ENCODE measurements at regions not wholly inside any gene's neighbourhood (a gene's known extent, or its start where the extent isn't known, plus 50 kb on each side); places are given as distances from the start of the nearest gene placed in this dataset.

- no peak overlapping the region for H3K27ac ChIP-seq
- TF ChIP-seq, protein P1, sequence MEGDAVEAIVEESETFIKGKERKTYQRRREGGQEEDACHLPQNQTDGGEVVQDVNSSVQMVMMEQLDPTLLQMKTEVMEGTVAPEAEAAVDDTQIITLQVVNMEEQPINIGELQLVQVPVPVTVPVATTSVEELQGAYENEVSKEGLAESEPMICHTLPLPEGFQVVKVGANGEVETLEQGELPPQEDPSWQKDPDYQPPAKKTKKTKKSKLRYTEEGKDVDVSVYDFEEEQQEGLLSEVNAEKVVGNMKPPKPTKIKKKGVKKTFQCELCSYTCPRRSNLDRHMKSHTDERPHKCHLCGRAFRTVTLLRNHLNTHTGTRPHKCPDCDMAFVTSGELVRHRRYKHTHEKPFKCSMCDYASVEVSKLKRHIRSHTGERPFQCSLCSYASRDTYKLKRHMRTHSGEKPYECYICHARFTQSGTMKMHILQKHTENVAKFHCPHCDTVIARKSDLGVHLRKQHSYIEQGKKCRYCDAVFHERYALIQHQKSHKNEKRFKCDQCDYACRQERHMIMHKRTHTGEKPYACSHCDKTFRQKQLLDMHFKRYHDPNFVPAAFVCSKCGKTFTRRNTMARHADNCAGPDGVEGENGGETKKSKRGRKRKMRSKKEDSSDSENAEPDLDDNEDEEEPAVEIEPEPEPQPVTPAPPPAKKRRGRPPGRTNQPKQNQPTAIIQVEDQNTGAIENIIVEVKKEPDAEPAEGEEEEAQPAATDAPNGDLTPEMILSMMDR (conservative IDR thresholded peaks at IDR 0.05; ENCODE audit: low read depth): no peak
- POLR2A ChIA-PET (ENCODE audit: low non-redundant PET): no interaction called here
- CTCF ChIA-PET: no interaction called here
- DNase-seq (ENCODE audit: low spot score): no peak
Observed at GRCh38 chr3:10747341-10747740, 68.7 kb upstream of the SLC6A11 start.

GRCh38 chr3:10748040-10748439, 68.0 kb upstream of the SLC6A11 start:
- ChIA-PET POLR2A (ENCODE audit: low non-redundant PET) (no interaction called here), CTCF (interaction anchor here (0.6 kb wide), 1 partner anchor 8 kb away, joined by 3 read pairs; no protein-coding TSS in a partner anchor)
- no peak overlapping the region for H3K27ac ChIP-seq
- TF ChIP-seq, protein P1 (conservative IDR thresholded peaks at IDR 0.05; ENCODE audit: low read depth): no peak
- no peak for DNase-seq (ENCODE audit: low spot score)

- TF ChIP-seq, protein P1 (conservative IDR thresholded peaks at IDR 0.05; ENCODE audit: low read depth): no peak
- peak; percentile 37 for DNase-seq (ENCODE audit: low spot score)
- no peak overlapping the region for H3K27ac ChIP-seq
- ChIA-PET CTCF (no interaction called here), POLR2A (ENCODE audit: low non-redundant PET) (no interaction called here)
Observed at GRCh38 chr3:10753964-10754363, 62.1 kb upstream of the SLC6A11 start.

GRCh38 chr3:10756546-10756945, 59.5 kb upstream of the SLC6A11 start:
- CTCF ChIA-PET: no interaction called here
- POLR2A ChIA-PET (ENCODE audit: low non-redundant PET): no interaction called here
- no peak overlapping the region for H3K27ac ChIP-seq
- TF ChIP-seq, protein P1 (conservative IDR thresholded peaks at IDR 0.05; ENCODE audit: low read depth): no peak
- DNase-seq (ENCODE audit: low spot score): no peak

DNA sequence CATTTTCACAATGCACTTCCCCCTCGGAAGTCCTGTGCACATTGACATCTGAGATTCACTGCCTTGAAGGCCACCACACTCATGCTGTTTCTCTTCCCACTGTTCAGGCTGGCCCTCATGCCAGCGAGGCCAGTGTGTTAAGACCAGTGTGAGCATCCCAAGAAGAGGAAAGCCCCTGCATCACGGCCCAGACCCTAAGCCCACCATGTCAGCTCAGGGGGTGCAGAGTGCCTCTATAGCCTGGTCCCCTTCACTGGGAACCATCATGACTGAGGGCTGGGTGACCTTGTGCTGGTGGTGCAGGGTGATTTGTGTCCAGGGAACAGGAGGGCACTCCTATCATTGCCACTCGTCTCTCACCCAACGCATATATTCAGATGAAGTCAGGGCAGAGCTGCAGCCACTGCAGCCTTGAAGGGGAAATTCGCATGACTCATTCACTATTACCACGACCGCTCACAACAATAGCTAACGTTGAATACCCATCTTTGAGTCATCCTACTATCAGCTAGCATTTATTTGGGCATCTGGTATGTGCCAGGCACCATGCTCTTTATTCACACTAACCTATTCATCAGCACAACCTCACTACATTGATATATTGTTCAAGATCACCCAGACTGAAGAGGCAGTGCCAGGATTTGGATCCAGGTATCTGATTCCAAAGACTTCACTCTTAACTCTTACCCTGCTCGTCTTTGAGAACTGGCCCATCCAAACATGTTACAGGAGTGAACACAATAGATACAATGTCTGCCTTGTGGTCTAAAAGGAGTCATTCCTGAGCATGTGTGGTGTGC, 58.8 kb upstream of the SLC6A11 start:
- CTCF ChIA-PET: interaction anchor here (0.9 kb wide), 1 partner anchor 226 kb away, joined by 4 read pairs; no protein-coding TSS in a partner anchor
- DNase-seq (ENCODE audit: low spot score): peak; percentile 59
- TF ChIP-seq, protein P1 (conservative IDR thresholded peaks at IDR 0.05; ENCODE audit: low read depth): no peak
- POLR2A ChIA-PET (ENCODE audit: low non-redundant PET): no interaction called here
- H3K27ac ChIP-seq: no peak overlapping the region

DNA sequence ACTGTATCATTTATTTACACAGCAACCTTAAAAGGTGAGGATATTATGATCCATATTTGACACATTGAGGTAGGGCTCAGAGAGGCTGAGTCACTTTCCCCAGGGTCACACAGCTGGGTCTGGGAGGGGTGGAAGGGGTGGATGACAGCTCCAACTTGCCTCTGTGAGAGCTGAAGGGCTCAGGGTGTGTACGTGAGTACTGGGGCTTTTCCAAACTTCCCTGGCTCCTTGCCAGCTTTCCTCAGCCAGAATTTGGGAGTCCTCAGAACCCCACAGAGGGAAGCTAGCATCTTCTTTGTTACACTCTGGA, 58.3 kb upstream of the SLC6A11 start:
- ChIA-PET POLR2A (ENCODE audit: low non-redundant PET) (no interaction called here), CTCF (interaction anchor here (0.6 to 0.9 kb wide), 4 partner anchors 14 to 302 kb away, joined by 3 to 4 read pairs (median 3); no protein-coding TSS in a partner anchor)
- DNase-seq (ENCODE audit: low spot score): peak; percentile 26
- H3K27ac ChIP-seq: no peak overlapping the region
- TF ChIP-seq, protein P1 (conservative IDR thresholded peaks at IDR 0.05; ENCODE audit: low read depth): no peak
